Mesendoderm (in vitro differentiated cells): ENCODE measurements at regions not wholly inside any gene's neighbourhood (a gene's known extent, or its start where the extent isn't known, plus 50 kb on each side); places are given as distances from the start of the nearest gene placed in this dataset.
"Not testable (repeated sequence)": the region's sequence is repeated elsewhere in the genome, so short reads cannot be mapped to it uniquely, and the experiment has no call there.

Source experiments
- DNase-seq: peaks from one replicate; pipeline ENCODE4 v3.0.0; 2013
- H2AK5ac ChIP-seq: 2 replicates; pipeline ENCODE4 v1.6.1; 2013; ENCODE audit warnings: low read length, inconsistent platforms
- H2BK120ac ChIP-seq: 2 replicates; pipeline ENCODE4 v1.6.1; 2013; ENCODE audit warnings: low read depth, mild to moderate bottlenecking, low read length, moderate library complexity, mixed read lengths
- H2BK15ac ChIP-seq: replicated peaks from 2 replicates; pipeline ENCODE4 v1.6.1; 2013; ENCODE audit warnings: low read depth, mild to moderate bottlenecking, moderate library complexity
- H2BK5ac ChIP-seq: 2 replicates; pipeline ENCODE4 v1.6.1; 2013; ENCODE audit warnings: low read length, inconsistent platforms
- H3K18ac ChIP-seq: 2 replicates; pipeline ENCODE4 v1.6.1; 2013; ENCODE audit warnings: mild to moderate bottlenecking, low read length, mixed read lengths
- H3K23ac ChIP-seq: one replicate; pipeline ENCODE4 v1.6.1; 2013; ENCODE audit warnings: low read length
- H3K27ac ChIP-seq: 2 replicates; pipeline ENCODE4 v1.5.1; 2013; ENCODE audit warnings: low read depth, mild to moderate bottlenecking, inconsistent platforms, low read length, moderate library complexity
- H3K27me3 ChIP-seq: 2 replicates; pipeline ENCODE4 v1.6.1; 2013; ENCODE audit warnings: low read length, control low read depth, mild to moderate bottlenecking, inconsistent platforms; ENCODE audit not compliant: insufficient read depth, poor library complexity
- H3K36me3 ChIP-seq: 2 replicates; pipeline ENCODE4 v1.6.1; 2013; ENCODE audit warnings: low read length, inconsistent platforms; ENCODE audit not compliant: control insufficient read depth, insufficient read depth
- H3K4ac ChIP-seq: one replicate; pipeline ENCODE4 v1.6.1; 2013; ENCODE audit warnings: low read depth, mild to moderate bottlenecking, low read length, moderate library complexity
- H3K4me1 ChIP-seq: 2 replicates; pipeline ENCODE4 v1.6.1; 2013; ENCODE audit warnings: low read depth, low read length, inconsistent platforms; ENCODE audit not compliant: control insufficient read depth
- H3K4me2 ChIP-seq: 2 replicates; pipeline ENCODE4 v1.6.1; 2013; ENCODE audit warnings: low read length
- H3K4me3 ChIP-seq: 2 replicates; pipeline ENCODE4 v1.5.1; 2013; ENCODE audit warnings: mild to moderate bottlenecking, low read length
- H3K56ac ChIP-seq: one replicate; pipeline ENCODE4 v1.6.1; 2013; ENCODE audit warnings: low read length
- H3K79me1 ChIP-seq: 2 replicates; pipeline ENCODE4 v1.6.1; 2013; ENCODE audit warnings: low read length, inconsistent platforms
- H3K79me2 ChIP-seq: 2 replicates; pipeline ENCODE4 v1.6.1; 2013; ENCODE audit warnings: mild to moderate bottlenecking, low read length; ENCODE audit not compliant: control insufficient read depth, insufficient read depth
- H3K9ac ChIP-seq: 2 replicates; pipeline ENCODE4 v1.6.1; 2013; ENCODE audit warnings: low read length, inconsistent platforms
- H4K5ac ChIP-seq: one replicate; pipeline ENCODE4 v1.6.1; 2013; ENCODE audit warnings: low read length
- H4K8ac ChIP-seq: one replicate; pipeline ENCODE4 v1.6.1; 2013; ENCODE audit warnings: low read depth, mild to moderate bottlenecking, control low read depth, low read length, moderate library complexity
- WGBS: extraction: QIAGEN DNeasy Blood & Tissue Kit; methylation state at CpG from one replicate; pipeline ENCODE4 v1.1.7; 2013; ENCODE audit warnings: low lambda C conversion rate, missing lambda C conversion rate; ENCODE audit not compliant: insufficient coverage; ENCODE audit errors: extremely low coverage; 5-methylcytosine and 5-hydroxymethylcytosine counted together

DNA sequence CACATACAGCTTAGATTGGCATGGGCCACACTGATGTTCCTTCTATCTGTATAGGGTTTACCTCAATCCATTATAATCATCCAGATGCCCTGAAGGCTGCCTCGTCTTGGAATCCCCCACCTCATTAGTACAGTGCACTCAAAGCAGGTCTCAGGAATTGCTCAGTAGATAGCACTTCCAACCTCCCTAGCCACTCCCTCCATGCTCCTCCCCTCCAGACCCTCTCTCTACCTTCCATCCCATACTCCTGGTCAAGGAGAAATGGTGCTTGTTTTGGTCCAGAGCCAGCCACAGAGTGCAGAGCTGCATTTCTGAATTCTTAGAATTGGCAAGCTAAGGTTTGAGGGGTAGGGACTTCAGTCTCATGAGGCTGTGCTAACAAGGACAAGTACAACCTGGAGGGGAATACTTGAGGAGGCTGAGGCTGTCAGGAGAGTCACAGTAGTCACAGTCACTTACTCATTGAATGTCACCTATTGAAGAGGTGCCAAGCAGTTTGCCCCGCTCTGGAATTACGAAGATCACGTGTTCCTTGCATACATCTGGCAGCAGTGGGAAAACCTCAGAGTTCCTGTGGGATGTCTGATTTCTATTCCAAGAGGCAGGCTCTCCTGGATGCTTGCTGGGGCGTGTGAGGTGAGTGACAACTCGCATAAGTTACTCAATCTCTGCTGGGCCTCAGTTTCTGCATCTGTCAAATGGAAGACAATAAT, 60.7 kb upstream of the ZNF746 start:
- no peaks in the 10 kb centered on the region for H3K79me1 ChIP-seq
- no peak overlapping the region for H3K4me2 ChIP-seq
- no peak overlapping the region for H3K18ac ChIP-seq
- no peak overlapping the region for H3K4me3 ChIP-seq
- H3K79me2 ChIP-seq = no peaks in the 10 kb centered on the region
- H3K4ac ChIP-seq = no peak overlapping the region
- H2BK15ac ChIP-seq = no peak overlapping the region
- no peak for DNase-seq
- no peaks in the 10 kb centered on the region for H3K4me1 ChIP-seq
- no peak overlapping the region for H2BK120ac ChIP-seq
- no peak overlapping the region for H4K5ac ChIP-seq
- no CpG with 5 or more reads among the region's 6 CpGs for WGBS
- no peak overlapping the region for H2BK5ac ChIP-seq
- H3K36me3 ChIP-seq = peaks cover 2% of the 10 kb centered on the region
- H3K27me3 ChIP-seq = no peaks in the 10 kb centered on the region
- no peak overlapping the region for H3K56ac ChIP-seq
- H3K9ac ChIP-seq = no peak overlapping the region
- H3K27ac ChIP-seq = no peak overlapping the region
- no peak overlapping the region for H3K23ac ChIP-seq
- no peak overlapping the region for H4K8ac ChIP-seq
- H2AK5ac ChIP-seq = no peak overlapping the region

DNA sequence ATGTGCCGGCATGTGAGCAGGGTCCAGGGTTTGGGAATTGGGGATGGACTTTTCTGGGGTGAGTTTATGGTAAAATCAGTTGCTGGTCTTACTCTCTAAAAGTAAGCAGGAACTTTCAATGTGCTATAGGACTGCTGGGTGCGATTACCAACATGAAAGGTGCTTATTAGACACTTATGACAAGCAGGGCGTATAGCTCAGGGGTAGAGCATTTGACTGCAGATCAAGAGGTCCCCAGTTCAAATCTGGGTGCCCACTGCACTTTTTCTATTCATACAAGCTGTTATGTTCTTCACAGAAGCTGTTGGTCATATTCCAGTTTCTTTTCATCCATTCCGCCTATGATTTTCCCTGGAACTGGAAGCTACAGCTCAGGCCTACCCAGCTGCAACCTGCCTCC, 58.9 kb upstream of the ZNF746 start:
- not testable (repeated sequence) for H3K4me2 ChIP-seq, H3K79me1 ChIP-seq, H2BK120ac ChIP-seq, H3K9ac ChIP-seq, H3K18ac ChIP-seq, H3K23ac ChIP-seq, H3K4me3 ChIP-seq, H4K5ac ChIP-seq, H3K79me2 ChIP-seq, DNase-seq, H3K4me1 ChIP-seq, H2BK5ac ChIP-seq, H2BK15ac ChIP-seq, H3K4ac ChIP-seq, H3K27me3 ChIP-seq, H3K36me3 ChIP-seq, H3K27ac ChIP-seq, H4K8ac ChIP-seq, H3K56ac ChIP-seq, H2AK5ac ChIP-seq
- no CpG with 5 or more reads among the region's 4 CpGs for WGBS

DNA sequence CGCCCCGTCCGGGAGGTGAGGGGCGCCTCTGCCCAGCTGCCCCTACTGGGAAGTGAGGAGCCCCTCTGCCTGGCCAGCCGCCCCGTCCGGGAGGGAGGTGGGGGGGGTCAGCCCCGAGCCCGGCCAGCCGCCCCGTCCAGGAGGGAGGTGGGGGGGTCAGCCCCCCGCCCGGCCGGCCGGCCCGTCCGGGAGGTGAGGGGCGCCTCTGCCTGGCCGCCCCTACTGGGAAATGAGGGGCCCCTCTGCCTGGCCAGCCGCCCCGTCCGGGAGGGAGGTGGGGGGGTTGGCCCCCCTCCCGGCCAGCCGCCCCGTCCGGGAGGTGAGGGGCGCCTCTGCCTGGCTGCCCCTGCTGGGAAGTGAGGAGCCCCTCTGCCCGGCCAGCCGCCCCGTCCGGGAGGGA, 57.2 kb upstream of the ZNF746 start:
- H2AK5ac ChIP-seq, H2BK15ac ChIP-seq, H3K4me1 ChIP-seq, H3K4ac ChIP-seq, H3K36me3 ChIP-seq, H3K4me3 ChIP-seq, H3K18ac ChIP-seq, DNase-seq, H3K79me2 ChIP-seq, H4K5ac ChIP-seq, H2BK120ac ChIP-seq, H3K27me3 ChIP-seq, H3K79me1 ChIP-seq, H3K23ac ChIP-seq, H4K8ac ChIP-seq, H3K4me2 ChIP-seq, H3K56ac ChIP-seq, H2BK5ac ChIP-seq, H3K9ac ChIP-seq, H3K27ac ChIP-seq: not testable (repeated sequence)
- WGBS = no CpG with 5 or more reads among the region's 31 CpGs

DNA sequence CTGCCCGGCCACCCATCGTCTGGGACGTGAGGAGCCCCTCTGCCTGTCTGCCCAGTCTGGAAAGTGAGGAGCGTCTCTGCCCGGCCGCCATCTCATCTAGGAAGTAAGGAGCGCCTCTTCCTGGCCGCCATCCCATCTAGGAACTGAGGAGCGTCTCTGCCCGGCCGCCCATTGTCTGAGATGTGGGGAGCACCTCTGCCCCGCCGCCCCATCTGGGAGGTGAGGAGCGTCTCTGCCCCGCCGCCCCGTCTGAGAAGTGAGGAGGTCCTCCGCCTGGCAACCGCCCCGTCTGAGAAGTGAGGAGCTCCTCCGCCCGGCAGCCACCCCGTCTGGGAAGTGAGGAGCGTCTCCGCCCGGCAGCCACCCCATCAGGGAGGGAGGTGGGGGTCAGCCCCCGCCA, 56.4 kb upstream of the ZNF746 start:
- not testable (repeated sequence) for H2BK120ac ChIP-seq, H3K4me2 ChIP-seq, H3K27ac ChIP-seq, H3K4me1 ChIP-seq, H4K8ac ChIP-seq, H2AK5ac ChIP-seq, H3K27me3 ChIP-seq, H4K5ac ChIP-seq, H3K9ac ChIP-seq, H3K4ac ChIP-seq, H3K4me3 ChIP-seq, H3K23ac ChIP-seq, H3K56ac ChIP-seq, H3K18ac ChIP-seq, H2BK5ac ChIP-seq, H3K79me2 ChIP-seq, H2BK15ac ChIP-seq, DNase-seq, H3K79me1 ChIP-seq
- H3K36me3 ChIP-seq = peaks cover 12% of the 10 kb centered on the region
- no CpG with 5 or more reads among the region's 27 CpGs for WGBS

DNA sequence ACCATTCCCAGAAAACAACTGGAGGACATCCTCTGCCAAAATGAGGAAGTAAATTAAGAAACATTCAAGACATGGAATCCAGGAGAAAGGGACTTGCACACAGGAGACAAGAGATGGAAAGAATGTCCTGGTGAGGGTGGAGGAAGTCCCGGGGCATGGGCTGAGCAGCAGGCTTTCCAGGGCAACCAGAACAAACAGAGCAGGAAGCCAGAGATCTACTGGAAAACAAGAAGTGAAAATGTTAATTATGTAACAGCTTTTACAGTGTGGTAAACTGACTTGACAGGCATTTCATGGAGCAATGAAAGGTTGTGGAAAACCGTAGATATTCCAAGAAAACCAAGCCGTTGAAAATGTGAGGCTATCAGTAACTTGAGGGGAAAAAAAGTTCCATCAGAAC, 55.2 kb upstream of the ZNF746 start:
- H3K23ac ChIP-seq = no peak overlapping the region
- no peak overlapping the region for H3K27ac ChIP-seq
- H3K27me3 ChIP-seq = no peaks in the 10 kb centered on the region
- no peak overlapping the region for H2BK15ac ChIP-seq
- H3K79me2 ChIP-seq = no peaks in the 10 kb centered on the region
- H3K4ac ChIP-seq = no peak overlapping the region
- no peaks in the 10 kb centered on the region for H3K79me1 ChIP-seq
- no peak overlapping the region for H3K4me2 ChIP-seq
- no CpG with 5 or more reads among the region's 3 CpGs for WGBS
- H2AK5ac ChIP-seq = no peak overlapping the region
- H3K18ac ChIP-seq = no peak overlapping the region
- peaks cover 12% of the 10 kb centered on the region for H3K36me3 ChIP-seq
- H4K5ac ChIP-seq = no peak overlapping the region
- no peak overlapping the region for H3K9ac ChIP-seq
- H3K4me3 ChIP-seq = no peak overlapping the region
- H3K4me1 ChIP-seq = no peaks in the 10 kb centered on the region
- no peak for DNase-seq
- H2BK5ac ChIP-seq = no peak overlapping the region
- H3K56ac ChIP-seq = no peak overlapping the region
- H2BK120ac ChIP-seq = no peak overlapping the region
- no peak overlapping the region for H4K8ac ChIP-seq
